ENCODE measurements at regions not wholly inside any gene's neighbourhood (a gene's known extent, or its start where the extent isn't known, plus 50 kb on each side); places are given as distances from the start of the nearest gene placed in this dataset.

DNA sequence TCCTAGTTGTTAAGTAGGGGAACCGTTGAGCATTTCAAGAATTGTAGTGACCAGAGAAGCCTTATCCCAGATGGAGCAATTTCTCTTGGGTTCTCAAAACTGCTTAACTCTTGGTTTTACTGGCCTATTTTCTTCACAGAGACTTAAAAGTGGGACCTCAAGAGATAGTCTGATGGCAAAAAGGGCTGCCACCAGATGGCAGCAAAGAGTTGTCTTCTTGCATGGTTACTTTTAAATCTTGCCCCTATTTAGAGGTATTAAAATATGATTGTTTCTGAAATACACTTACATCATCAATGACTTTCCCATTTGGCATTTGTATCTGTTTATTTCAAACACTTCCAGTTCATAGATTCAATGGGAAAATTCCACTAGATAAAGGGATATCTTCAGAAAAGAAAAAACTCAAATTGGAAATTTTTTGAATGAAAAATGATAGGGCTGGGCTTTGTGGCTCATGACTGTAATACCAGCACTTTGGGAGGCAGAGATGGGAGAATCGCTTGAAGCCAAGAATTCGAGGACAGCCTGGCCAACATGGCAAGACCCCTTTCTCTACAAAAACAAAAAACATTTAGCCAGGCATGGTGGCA, 69.9 kb upstream of the CNTN1 start:
- no peak overlapping the region for H3K27ac ChIP-seq
- no peaks in the 10 kb centered on the region for H3K36me3 ChIP-seq
- TF ChIP-seq, protein P1, sequence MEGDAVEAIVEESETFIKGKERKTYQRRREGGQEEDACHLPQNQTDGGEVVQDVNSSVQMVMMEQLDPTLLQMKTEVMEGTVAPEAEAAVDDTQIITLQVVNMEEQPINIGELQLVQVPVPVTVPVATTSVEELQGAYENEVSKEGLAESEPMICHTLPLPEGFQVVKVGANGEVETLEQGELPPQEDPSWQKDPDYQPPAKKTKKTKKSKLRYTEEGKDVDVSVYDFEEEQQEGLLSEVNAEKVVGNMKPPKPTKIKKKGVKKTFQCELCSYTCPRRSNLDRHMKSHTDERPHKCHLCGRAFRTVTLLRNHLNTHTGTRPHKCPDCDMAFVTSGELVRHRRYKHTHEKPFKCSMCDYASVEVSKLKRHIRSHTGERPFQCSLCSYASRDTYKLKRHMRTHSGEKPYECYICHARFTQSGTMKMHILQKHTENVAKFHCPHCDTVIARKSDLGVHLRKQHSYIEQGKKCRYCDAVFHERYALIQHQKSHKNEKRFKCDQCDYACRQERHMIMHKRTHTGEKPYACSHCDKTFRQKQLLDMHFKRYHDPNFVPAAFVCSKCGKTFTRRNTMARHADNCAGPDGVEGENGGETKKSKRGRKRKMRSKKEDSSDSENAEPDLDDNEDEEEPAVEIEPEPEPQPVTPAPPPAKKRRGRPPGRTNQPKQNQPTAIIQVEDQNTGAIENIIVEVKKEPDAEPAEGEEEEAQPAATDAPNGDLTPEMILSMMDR (IDR thresholded peaks at IDR 0.05; ENCODE audit: low read depth, low read length): peak; percentile 58
- H3K27me3 ChIP-seq: no peaks in the 10 kb centered on the region
- H3K4me1 ChIP-seq (ENCODE audit: low read depth): no peaks in the 10 kb centered on the region
- no peak overlapping the region for H3K4me3 ChIP-seq
- no peaks in the 10 kb centered on the region for H3K9me3 ChIP-seq (ENCODE audit: low read depth)
- peak; percentile 46 to 73 for DNase-seq (ENCODE audit: low read depth in 1 of 2, low spot score in 1 of 2)

DNA sequence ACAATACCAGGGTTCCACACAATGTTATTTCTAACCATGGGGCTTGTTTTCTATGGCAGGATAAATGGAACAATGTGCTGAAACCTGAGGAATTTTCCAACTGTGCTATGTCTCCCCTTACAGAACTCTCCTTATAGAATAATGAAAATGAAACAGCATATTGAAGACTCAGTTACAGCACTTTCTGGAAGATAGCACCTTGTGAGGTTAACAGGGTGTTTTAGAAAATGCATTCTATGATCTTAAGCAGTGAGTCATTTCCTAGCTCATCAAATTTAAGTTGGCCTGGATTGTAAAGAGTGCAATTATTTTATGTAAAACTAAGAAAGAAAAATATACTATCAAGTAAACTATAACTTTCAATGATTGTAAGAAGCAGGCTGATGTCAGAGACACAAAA, 60.1 kb upstream of the CNTN1 start:
- Histone ChIP-seq H3K27ac (no peak overlapping the region), H3K4me3 (no peak overlapping the region)

DNA sequence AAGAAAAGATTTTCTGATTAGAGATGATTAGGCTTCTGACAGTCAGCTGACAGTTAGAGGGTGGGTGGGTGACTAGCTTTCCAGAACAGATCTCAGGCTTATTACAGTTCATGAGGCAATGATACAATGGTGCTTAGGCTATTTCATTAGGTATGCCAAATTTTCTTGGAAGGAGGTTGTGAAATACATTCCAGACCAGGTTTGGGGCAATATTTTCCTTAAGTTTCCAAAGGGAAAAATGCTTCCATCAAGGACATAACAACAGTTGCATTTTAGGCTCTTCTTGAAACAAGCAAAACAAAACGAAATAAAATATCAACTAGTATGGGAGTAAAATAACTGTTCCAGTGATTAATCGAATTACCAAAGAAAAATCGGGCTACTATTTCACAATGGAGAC, 59.3 kb upstream of the CNTN1 start:
- Histone ChIP-seq H3K9me3 (ENCODE audit: low read depth) (no peaks in the 10 kb centered on the region), H3K27ac (no peak overlapping the region), H3K36me3 (no peaks in the 10 kb centered on the region), H3K4me1 (ENCODE audit: low read depth) (no peaks in the 10 kb centered on the region), H3K4me3 (no peak overlapping the region), H3K27me3 (no peaks in the 10 kb centered on the region)
- TF ChIP-seq, protein P1 (IDR thresholded peaks at IDR 0.05; ENCODE audit: low read depth, low read length): no peak
- DNase-seq (ENCODE audit: low read depth in 1 of 2, low spot score in 1 of 2): no peak

More for the DNA sequence above, 60.1 kb upstream of the CNTN1 start:
- no peak for DNase-seq (ENCODE audit: low read depth in 1 of 2, low spot score in 1 of 2)
- TF ChIP-seq, protein P1 (IDR thresholded peaks at IDR 0.05; ENCODE audit: low read depth, low read length): no peak
- H3K9me3 ChIP-seq (ENCODE audit: low read depth): no peaks in the 10 kb centered on the region
- H3K27me3 ChIP-seq: no peaks in the 10 kb centered on the region
- no peaks in the 10 kb centered on the region for H3K36me3 ChIP-seq
- no peaks in the 10 kb centered on the region for H3K4me1 ChIP-seq (ENCODE audit: low read depth)

DNA sequence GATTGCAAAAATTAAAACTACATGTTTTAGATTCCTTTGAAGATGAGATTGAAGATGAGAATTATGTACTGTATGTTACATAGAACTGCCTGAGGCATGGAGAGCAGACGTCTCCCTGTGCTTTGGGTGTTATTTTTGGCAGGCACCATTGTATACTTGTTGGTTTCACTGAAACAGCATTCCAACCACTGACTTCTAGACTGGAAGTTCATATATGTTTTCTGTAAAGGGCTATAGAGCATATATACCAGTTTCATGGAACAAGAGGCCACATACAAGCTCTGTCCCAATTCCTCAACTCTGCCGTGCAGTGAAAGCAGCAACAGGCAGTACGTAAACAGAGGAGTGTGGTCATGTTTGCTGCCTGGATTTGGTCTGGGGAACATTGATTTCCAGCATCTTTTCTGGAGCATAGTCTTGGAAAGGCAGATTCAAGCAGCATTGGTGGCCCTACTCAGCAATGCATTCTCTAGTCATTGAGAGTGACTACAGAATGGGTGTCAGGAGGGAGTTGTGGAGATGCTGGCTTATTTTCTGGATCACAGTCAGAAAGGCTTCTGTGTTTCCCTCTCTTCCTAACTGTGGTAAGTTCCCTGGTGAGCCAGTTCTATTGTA, 57.6 kb upstream of the CNTN1 start:
- no peaks in the 10 kb centered on the region for H3K9me3 ChIP-seq (ENCODE audit: low read depth)
- no peak overlapping the region for H3K4me3 ChIP-seq
- H3K36me3 ChIP-seq: no peaks in the 10 kb centered on the region
- no peaks in the 10 kb centered on the region for H3K27me3 ChIP-seq
- TF ChIP-seq, protein P1 (IDR thresholded peaks at IDR 0.05; ENCODE audit: low read depth, low read length): no peak
- DNase-seq (ENCODE audit: low read depth in 1 of 2, low spot score in 1 of 2): no peak
- H3K27ac ChIP-seq: no peak overlapping the region
- H3K4me1 ChIP-seq (ENCODE audit: low read depth): no peaks in the 10 kb centered on the region

DNA sequence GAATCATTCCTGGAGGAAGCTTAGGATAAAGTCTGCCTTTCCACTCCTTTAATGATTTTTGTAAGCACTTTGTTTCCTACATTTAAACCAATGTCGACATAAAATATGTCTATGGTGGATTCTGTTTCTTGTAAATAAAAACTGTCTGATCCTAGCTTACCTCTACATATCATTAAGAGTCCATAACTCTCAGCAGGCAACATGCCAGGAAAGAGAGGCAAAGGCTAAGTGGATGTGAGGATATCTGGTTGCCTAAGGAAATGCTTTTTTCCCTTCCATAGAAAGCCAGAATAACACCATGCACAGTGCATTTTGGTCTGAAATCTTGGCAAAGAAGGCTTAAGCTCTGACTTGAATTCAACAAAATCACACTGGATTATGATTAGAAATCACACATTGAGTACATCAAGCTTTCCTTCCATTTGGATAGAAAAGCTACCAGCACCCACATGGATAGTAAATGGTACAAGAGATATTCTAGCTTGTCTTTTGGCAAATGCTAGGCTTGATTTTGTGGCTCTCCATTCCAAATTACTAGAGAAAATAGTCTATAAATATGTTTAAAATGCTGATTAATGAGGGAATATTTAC, 57.0 kb upstream of the CNTN1 start:
- Histone ChIP-seq H3K4me3 (no peak overlapping the region), H3K27ac (no peak overlapping the region), H3K36me3 (no peaks in the 10 kb centered on the region), H3K27me3 (no peaks in the 10 kb centered on the region), H3K4me1 (ENCODE audit: low read depth) (no peaks in the 10 kb centered on the region), H3K9me3 (ENCODE audit: low read depth) (no peaks in the 10 kb centered on the region)
- TF ChIP-seq, protein P1 (IDR thresholded peaks at IDR 0.05; ENCODE audit: low read depth, low read length): no peak
- no peak for DNase-seq (ENCODE audit: low read depth in 1 of 2, low spot score in 1 of 2)

Measured in cardiac muscle cell (in vitro differentiated cells and primary cell).